Activated CD4-positive, alpha-beta memory T cell treated with anti-CD3 and anti-CD28 coated beads for 36 hours (primary cell): ENCODE measurements at regions not wholly inside any gene's neighbourhood (a gene's known extent, or its start where the extent isn't known, plus 50 kb on each side); places are given as distances from the start of the nearest gene placed in this dataset.

Source experiments
- CTCF ChIA-PET: fragments of 350-600 bp; sonication (Branson Sonifier 250); formaldehyde crosslinking; loops from one replicate; lab custom pipeline; 2021; ENCODE audit warnings: antibody characterized with exemption, inconsistent platforms; lab: Charles Lee
- POLR2A ChIA-PET: fragments of 350-600 bp; sonication (Branson Sonifier 250); formaldehyde crosslinking; loops from one replicate; lab custom pipeline; 2021; ENCODE audit warnings: antibody characterized with exemption; lab: Charles Lee
- DNase-seq: peaks from one replicate; pipeline ENCODE4 v3.0.0-alpha.2; 2020
- H3K27ac Mint-ChIP-seq: one replicate; pipeline ENCODE4 v1.8.0; 2021; ENCODE audit warnings: mixed read lengths
- H3K27me3 Mint-ChIP-seq: one replicate; pipeline ENCODE4 v1.8.0; 2021; ENCODE audit warnings: mixed read lengths
- H3K36me3 Mint-ChIP-seq: one replicate; pipeline ENCODE4 v1.8.0; 2021; ENCODE audit warnings: mixed read lengths
- H3K4me1 Mint-ChIP-seq: one replicate; pipeline ENCODE4 v1.8.0; 2021; ENCODE audit warnings: low read depth, mixed read lengths
- H3K4me3 Mint-ChIP-seq: one replicate; pipeline ENCODE4 v1.8.0; 2021; ENCODE audit warnings: mild to moderate bottlenecking, mixed read lengths
- H3K9me3 Mint-ChIP-seq: one replicate; pipeline ENCODE4 v1.8.0; 2021; ENCODE audit warnings: mixed read lengths
- intact Hi-C: fragments of 100-400 bp; cut with micrococcal nuclease; formaldehyde crosslinking; loops from one replicate; pipeline ENCODE4 v1.15.1; 2023

DNA sequence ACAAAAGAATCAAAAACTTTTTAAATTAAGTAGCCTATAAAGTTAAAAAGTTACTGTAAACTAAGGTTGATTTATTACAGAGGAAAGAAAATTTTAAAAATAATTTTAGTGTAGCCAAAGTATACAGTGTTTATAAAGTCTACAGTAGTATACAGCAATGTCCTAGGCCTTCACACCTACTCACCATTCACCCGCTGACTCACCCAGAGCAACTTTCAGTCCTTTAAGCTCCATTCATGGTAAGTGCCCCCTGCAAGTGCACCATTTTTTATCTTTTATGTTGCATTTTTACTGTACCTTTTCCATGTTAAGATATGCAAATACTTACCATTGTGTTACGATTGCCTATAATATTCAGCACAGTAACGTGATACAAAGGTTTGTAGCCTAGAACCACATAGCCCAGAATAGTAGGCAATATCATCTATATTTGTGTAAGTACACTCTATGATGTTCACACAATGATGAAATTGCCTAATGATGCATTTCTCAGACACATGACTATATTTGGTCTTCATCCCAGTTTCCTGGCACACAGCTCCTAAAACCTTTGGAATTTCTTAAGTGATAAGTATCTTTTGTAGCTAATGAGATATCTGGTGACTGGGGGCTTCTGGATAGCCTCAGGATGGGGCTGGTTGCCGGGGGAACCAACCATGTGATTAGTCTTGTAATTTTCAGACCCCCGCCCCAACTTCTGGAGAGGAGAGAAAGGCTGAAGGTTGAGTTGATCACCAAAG, 111.0 kb downstream of the MRPL14 start:
- CTCF ChIA-PET: interaction anchor here (1.4 kb wide), 1 partner anchor 13 kb away, joined by 4 read pairs; no protein-coding TSS in a partner anchor
- intact Hi-C loops: no loop called here
- POLR2A ChIA-PET: no interaction called here
- Mint-ChIP-seq H3K9me3 (no peaks in the 10 kb centered on the region), H3K4me3 (no peak overlapping the region), H3K27ac (no peak overlapping the region), H3K4me1 (peaks cover 2% of the 10 kb centered on the region), H3K36me3 (no peaks in the 10 kb centered on the region), H3K27me3 (peaks cover 7% of the 10 kb centered on the region)
- DNase-seq: no peak

DNA sequence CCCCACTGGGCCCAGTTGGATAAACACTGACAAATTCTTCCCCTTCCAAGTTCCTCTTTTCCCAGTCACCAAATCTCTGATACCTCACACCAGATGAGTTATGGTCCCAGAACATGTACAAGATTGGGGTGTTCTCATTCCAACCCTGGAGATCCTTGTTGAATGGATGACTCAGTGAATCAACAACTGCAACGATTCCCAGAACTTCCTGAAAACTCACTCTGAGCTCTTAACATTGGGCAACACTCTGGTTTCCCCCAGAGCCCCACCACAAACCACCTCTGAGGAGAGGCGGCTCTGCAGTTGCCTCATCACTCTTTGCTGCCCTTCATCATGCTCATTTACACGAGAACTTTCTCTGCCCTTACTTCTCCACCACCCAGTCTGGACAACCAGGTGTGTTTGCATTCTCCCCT, 115.2 kb downstream of the MRPL14 start:
- no peak overlapping the region for H3K4me3 Mint-ChIP-seq
- ChIA-PET POLR2A (no interaction called here), CTCF (no interaction called here)
- no peaks in the 10 kb centered on the region for H3K9me3 Mint-ChIP-seq
- intact Hi-C loops: no loop called here
- peaks cover 2% of the 10 kb centered on the region for H3K4me1 Mint-ChIP-seq
- DNase-seq: no peak
- no peak overlapping the region for H3K27ac Mint-ChIP-seq
- no peaks in the 10 kb centered on the region for H3K36me3 Mint-ChIP-seq
- peaks cover 3% of the 10 kb centered on the region for H3K27me3 Mint-ChIP-seq

DNA sequence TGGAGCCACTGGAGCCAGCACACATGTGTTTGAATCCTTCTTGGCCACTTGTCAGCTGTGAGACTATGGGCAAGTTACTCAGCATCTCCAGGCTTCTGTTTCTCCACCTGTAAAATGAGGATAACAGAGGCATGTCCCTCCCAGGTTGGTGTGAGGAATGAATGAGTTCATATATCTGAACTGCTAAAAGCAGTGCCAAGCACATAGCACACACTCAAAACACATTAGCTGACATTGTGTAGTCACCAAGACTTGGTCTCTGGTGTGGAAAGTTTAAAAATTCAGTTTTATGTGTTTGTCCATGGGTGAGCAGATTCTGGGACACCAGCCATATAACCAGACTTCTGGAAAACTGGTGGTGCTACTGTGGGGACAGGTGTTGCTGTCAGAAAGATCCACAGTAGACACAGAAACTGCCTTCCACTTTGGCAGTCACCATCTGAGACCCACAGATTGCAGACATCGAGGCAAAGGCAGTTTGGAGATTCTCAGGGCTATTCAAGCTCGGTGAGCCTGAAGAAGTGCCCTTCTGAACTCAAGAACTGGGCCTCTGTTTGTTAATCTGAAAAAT, 115.8 kb downstream of the MRPL14 start:
- peaks cover 4% of the 10 kb centered on the region for H3K27me3 Mint-ChIP-seq
- H3K27ac Mint-ChIP-seq: no peak overlapping the region
- POLR2A ChIA-PET: no interaction called here

DNA sequence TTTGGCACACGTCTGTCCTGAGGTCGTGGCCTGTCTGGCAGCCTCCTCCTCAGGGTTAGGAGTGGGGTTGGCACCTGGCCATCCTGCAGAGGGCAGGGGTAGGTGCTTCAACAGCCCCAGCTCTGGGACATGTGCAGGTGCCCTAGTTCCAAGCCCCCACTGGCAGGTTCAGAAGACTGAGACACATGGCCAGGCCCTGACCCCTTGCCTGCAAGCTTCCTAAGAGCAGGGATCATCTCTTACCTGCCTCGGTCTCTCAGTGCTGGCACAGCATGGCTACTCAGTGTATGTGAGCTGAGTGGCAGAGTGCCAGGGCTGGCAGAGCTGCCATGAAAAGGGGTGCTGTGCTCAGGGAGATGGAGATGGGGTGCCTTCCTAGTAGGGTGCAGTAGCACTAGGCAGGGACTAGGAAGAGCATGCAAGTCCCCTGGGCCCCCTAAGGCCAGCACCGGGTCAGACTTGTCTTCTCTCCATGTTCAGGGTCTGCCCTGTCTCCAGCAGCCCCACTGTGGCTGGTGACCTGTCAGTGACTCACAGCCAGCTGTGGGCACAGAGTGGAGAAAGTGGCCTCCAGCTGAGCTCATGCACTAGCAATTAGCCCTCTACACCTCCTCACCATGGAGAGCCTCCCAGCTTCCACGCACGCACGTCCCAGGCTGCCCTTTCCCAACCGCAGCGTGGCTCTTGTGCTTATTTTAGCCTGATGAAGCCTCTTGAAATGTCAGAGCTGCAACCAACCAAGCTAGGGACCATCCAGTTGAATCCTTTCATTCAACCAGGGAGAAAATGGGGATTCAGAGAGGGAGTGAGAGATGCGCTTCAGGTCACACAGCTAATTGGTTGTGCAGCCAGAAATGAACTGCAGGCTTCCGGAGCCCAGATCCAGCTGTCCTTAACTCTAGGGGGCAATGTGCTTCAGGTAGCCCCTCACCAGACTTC, 116.6 kb downstream of the MRPL14 start:
- ChIA-PET CTCF (interaction anchor here (1.4 kb wide), 1 partner anchor 14 kb away, joined by 5 read pairs; no protein-coding TSS in a partner anchor), POLR2A (no interaction called here)
- H3K27ac Mint-ChIP-seq: no peak overlapping the region
- intact Hi-C loops: no loop called here
- no peaks in the 10 kb centered on the region for H3K9me3 Mint-ChIP-seq
- H3K27me3 Mint-ChIP-seq: peaks cover 7% of the 10 kb centered on the region
- no peak for DNase-seq
- H3K4me3 Mint-ChIP-seq: no peak overlapping the region
- no peaks in the 10 kb centered on the region for H3K4me1 Mint-ChIP-seq
- H3K36me3 Mint-ChIP-seq: no peaks in the 10 kb centered on the region

More for the DNA sequence above, 115.8 kb downstream of the MRPL14 start:
- H3K4me3 Mint-ChIP-seq: no peak overlapping the region
- no peaks in the 10 kb centered on the region for H3K36me3 Mint-ChIP-seq
- H3K4me1 Mint-ChIP-seq: peaks cover 2% of the 10 kb centered on the region
- H3K9me3 Mint-ChIP-seq: no peaks in the 10 kb centered on the region
- intact Hi-C loops: no loop called here
- CTCF ChIA-PET: no interaction called here
- DNase-seq: no peak

DNA sequence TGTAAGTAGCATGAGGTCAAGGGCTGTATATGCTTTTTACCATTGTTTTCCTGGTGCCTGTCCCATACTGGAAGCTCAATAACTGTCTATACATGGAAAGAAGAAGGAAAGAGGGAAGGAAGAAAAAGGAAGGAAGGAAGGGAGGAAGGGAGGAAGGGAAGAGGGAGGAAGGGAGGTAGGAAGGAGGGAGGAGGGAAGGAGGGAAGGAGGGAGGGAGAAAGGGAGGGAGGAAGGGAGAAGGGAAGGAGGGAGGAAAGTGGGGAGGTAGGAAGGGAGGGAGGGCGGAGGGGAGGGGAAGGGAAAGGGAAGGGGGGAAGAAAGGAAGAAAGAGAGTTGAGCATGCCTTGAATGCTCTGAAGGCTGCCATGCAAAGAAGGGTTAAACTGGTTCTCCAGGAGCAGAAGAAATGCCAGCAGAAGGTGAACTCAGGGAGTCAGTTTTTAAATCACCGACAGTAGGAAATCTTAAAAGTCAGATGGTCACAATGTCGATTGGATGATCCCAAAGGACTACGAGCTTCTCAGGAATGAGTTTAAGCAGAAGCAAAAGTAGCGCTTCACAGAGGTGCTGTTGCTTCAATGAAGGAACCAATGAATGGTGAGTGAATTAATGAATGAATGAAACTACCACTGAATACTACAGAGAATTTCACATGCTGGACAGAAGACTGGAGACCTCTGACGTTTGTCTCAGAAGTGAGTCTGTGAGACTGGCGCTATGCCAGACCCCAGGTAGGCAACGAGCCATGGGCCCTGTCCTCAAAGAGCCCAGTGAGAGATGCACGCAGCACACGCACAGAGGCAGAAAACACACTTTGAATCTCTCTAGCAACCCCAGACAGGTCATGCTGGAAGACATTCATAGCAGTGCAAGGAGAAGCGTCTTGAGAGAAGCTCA, 117.6 kb downstream of the MRPL14 start:
- no peaks in the 10 kb centered on the region for H3K36me3 Mint-ChIP-seq
- H3K4me1 Mint-ChIP-seq: no peaks in the 10 kb centered on the region
- DNase-seq: no peak
- no peak overlapping the region for H3K27ac Mint-ChIP-seq
- H3K9me3 Mint-ChIP-seq: no peaks in the 10 kb centered on the region
- POLR2A ChIA-PET: no interaction called here
- CTCF ChIA-PET: interaction anchor here (1.4 kb wide), 1 partner anchor 13 kb away, joined by 5 read pairs; no protein-coding TSS in a partner anchor
- H3K4me3 Mint-ChIP-seq: no peak overlapping the region
- intact Hi-C loops: no loop called here
- H3K27me3 Mint-ChIP-seq: peaks cover 14% of the 10 kb centered on the region

DNA sequence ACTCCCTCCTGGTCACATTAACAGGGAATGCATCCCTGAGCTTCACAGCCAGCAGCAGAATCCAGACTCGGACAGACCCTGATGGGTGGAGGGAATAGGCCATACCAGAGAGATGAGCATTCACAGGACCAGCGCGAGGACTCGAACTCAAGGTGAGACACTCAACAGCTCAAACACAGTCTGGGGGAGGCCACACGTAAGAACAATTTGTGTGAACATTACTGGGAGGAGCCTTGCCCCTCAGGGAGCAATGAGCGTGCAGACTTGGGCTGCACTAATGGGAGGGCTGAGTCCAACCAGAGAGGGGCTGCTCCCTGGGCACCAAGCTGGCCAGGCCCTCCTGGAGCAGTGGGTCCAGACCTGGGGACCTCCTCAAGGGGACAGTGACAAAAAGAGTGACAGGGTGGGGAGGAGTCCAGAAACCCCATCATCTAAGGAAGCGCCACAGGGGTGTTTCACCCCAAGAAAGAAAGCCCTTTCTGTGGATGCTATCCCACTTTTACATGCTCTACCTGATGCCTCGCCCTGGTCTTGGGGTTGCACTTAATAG, 118.4 kb downstream of the MRPL14 start:
- CTCF ChIA-PET: no interaction called here
- Mint-ChIP-seq H3K4me1 (no peaks in the 10 kb centered on the region), H3K4me3 (no peak overlapping the region), H3K27ac (no peak overlapping the region), H3K27me3 (peaks cover 21% of the 10 kb centered on the region), H3K36me3 (no peaks in the 10 kb centered on the region), H3K9me3 (no peaks in the 10 kb centered on the region)
- intact Hi-C loops: no loop called here
- DNase-seq: no peak
- POLR2A ChIA-PET: no interaction called here

DNA sequence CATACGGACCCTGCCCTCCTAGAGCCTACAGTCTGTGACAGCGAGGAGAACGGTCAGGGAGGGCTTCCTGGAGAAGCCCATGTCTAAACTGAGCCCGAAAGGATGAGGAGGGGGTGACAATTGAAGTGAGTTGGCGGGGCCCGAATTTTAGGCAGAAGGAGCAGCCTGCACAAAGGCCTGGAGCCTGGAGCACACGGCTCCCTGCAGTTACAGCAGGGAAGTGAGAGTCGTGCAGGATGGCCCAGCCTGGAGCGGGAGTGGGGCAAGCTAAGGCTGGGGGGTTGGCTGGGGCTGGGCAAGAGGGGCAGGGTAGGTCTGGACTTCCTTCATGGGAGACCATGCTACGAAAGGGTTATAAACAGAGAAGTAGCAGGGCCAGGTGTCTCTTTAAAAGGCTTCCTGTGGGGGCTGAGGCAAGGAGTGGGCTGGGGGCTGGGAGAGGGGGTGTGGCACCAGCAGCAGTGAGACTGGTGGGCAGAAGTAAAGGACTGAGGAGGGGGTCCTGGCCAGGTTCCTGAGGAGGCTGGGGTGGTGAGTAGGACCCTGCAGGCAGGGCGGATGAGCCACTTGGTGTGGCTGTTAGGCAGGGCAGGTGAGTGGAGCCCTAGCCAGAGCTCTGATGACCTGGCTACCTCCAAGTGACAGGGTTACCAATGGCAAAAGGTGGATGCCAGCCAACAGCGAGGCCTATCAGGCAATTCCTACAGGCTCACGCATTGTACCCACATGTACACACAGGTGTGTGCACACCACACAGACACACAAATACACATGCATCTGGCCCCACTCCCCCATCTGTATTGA, 119.2 kb downstream of the MRPL14 start:
- H3K4me1 Mint-ChIP-seq: no peaks in the 10 kb centered on the region
- H3K27me3 Mint-ChIP-seq: peaks cover 26% of the 10 kb centered on the region
- CTCF ChIA-PET: no interaction called here

DNA sequence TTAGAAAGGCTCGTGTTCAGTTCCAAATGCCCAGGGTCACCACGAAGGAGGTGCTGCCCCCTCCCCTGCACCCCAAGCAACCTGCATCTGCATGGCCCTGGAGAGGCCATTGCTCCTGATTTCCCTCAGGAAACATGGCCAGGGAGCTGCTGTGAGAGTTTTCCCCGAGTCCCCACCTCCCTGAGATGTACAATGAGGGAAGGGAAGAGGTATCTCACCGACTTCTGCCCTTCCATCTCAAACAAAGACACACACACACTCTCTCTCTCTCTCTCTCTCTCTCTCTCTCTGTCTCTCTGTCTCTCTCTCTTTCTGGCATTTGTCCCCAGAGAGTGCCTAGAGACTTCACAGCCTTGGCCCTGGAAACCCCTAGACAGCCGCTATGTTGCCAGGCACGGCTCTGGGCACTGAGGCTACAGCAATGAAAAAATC, 120.4 kb downstream of the MRPL14 start:
- no peak overlapping the region for H3K27ac Mint-ChIP-seq
- no peaks in the 10 kb centered on the region for H3K9me3 Mint-ChIP-seq
- H3K27me3 Mint-ChIP-seq: peaks cover 27% of the 10 kb centered on the region
- CTCF ChIA-PET: no interaction called here
- DNase-seq: no peak
- POLR2A ChIA-PET: no interaction called here
- no peaks in the 10 kb centered on the region for H3K36me3 Mint-ChIP-seq
- H3K4me1 Mint-ChIP-seq: peaks cover 2% of the 10 kb centered on the region
- H3K4me3 Mint-ChIP-seq: no peak overlapping the region
- intact Hi-C loops: no loop called here

More for the DNA sequence above, 119.2 kb downstream of the MRPL14 start:
- intact Hi-C loops: no loop called here
- H3K4me3 Mint-ChIP-seq: no peak overlapping the region
- H3K27ac Mint-ChIP-seq: no peak overlapping the region
- H3K9me3 Mint-ChIP-seq: no peaks in the 10 kb centered on the region
- POLR2A ChIA-PET: no interaction called here
- no peak for DNase-seq
- no peaks in the 10 kb centered on the region for H3K36me3 Mint-ChIP-seq

DNA sequence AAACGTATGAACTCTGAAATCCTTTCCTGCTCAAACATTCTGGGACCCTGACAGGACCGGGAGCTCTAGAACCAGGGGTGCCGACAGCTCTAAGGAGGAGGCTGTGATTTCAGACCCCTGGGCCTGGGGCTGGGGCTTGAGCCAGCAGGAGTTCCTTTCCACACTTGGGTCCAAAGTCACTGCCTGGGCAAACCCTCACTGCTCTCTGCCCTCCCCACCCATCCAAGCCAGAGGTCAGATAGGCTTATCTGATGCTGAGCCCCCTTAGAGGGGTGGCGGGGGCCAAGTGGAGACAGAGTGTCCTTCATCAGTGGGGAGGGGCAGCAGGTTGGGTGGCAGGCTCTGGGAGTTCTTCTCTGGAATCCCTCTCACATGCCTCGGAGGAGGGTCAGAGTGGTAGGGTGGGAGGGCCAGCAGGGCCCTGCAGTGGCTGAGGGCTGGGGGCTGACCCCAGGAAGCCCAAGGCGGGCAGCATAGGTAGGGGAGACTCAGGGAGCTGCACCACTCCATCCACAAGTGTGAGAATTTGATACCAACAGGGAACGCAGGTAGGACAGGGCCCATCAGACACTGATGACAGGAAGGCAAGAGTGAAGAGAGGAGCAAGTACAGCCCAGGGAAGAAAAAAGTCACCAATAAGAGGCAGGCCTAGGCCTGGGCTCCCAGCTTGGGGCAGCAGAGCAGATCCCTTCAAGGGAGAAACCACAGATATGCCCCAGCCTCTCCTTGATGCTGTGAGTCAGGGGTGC, 121.0 kb downstream of the MRPL14 start:
- DNase-seq: no peak
- H3K4me3 Mint-ChIP-seq: no peak overlapping the region
- ChIA-PET CTCF (no interaction called here), POLR2A (no interaction called here)
- H3K4me1 Mint-ChIP-seq: peaks cover 4% of the 10 kb centered on the region
- no peak overlapping the region for H3K27ac Mint-ChIP-seq
- peaks cover 31% of the 10 kb centered on the region for H3K27me3 Mint-ChIP-seq
- H3K36me3 Mint-ChIP-seq: no peaks in the 10 kb centered on the region
- H3K9me3 Mint-ChIP-seq: no peaks in the 10 kb centered on the region
- intact Hi-C loops: no loop called here

DNA sequence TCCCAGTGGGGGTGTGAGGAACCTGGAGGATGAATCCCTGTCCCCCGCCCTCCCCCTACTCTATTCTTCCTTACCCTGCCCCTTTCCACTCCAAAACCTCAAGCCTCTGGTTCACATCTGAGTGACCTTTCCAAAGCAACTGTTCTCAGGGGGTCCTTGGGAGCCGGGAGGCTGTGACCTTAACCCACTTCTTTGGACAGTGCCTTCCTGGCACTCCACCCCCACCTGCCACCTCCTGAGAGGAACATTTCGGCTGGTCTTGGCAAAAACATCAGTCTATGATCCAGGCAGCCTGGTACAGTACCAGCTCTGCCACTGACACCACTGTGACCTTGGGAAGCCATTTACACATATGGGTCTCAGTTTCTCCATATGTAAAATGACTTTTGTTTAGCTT, 121.7 kb downstream of the MRPL14 start:
- Mint-ChIP-seq H3K9me3 (no peaks in the 10 kb centered on the region), H3K27me3 (peaks cover 34% of the 10 kb centered on the region), H3K4me3 (no peak overlapping the region), H3K27ac (no peak overlapping the region), H3K36me3 (peaks cover under 1% of the 10 kb centered on the region), H3K4me1 (peaks cover 10% of the 10 kb centered on the region)
- DNase-seq: no peak
- intact Hi-C loops: no loop called here
- ChIA-PET CTCF (no interaction called here), POLR2A (no interaction called here)
